HepG2 (cell line): ENCODE measurements at regions not wholly inside any gene's neighbourhood (a gene's known extent, or its start where the extent isn't known, plus 50 kb on each side); places are given as distances from the start of the nearest gene placed in this dataset.

Source experiments
- ATAC-seq: fragments of 200-7000 bp; cut with Tn5 transposase; 3 replicates; pipeline ENCODE4 v1.9.1; 2020; ENCODE audit warnings: mild to moderate bottlenecking, moderate library complexity
- BruUV-seq: library from RNA; stranded (reverse); fragments of 400-500 nt; replicated peaks from 2 replicates; lab custom pipeline; 2021; lab: Mats Ljungman, UMichigan
- CTCF ChIA-PET: fragments of 300-600 bp; formaldehyde crosslinking; extraction: SDS; loops from one replicate; lab custom pipeline; 2021; ENCODE audit warnings: low total read pairs, inconsistent platforms, low intra/inter-chr PET ratio; lab: Yijun Ruan, JAX
- POLR2A ChIA-PET: fragments of 350-600 bp; sonication (Branson Sonifier 250); formaldehyde crosslinking; loops from one replicate; lab custom pipeline; 2020; ENCODE audit warnings: antibody characterized with exemption, inconsistent platforms; lab: Yijun Ruan, JAX
- DNase-seq: peaks from one replicate; pipeline ENCODE4 v3.0.0-alpha.2; 2015; ENCODE audit warnings: low spot score
- FAIRE-seq: peaks from 3 replicates; lab custom pipeline; 2011; peaks lifted over from hg19 to GRCh38; lab: Jason Lieb, UNC
- H2AFZ ChIP-seq: one replicate; pipeline ENCODE4 v1.6.1; 2011; ENCODE audit warnings: low read length, inconsistent platforms
- H3K27ac ChIP-seq: fragments of 300-600 bp; 3 replicates; pipeline ENCODE4 v1.8.0; 2011; ENCODE audit warnings: mixed run types, mild to moderate bottlenecking, mixed read lengths, low read length, inconsistent platforms; ENCODE audit not compliant: insufficient read depth; ENCODE audit errors: extremely low read length
- H3K27me3 ChIP-seq, 2 experiments: fragments of 200-600 bp in 1 of 2; 2 replicates in 1 of 2; 3 replicates in 1 of 2; pipeline versions ENCODE4 v1.6.0 to v1.8.0; 2011; ENCODE audit warnings: low read length in 2 of 2, mild to moderate bottlenecking in 2 of 2, moderate library complexity in 2 of 2, inconsistent platforms in 1 of 2; ENCODE audit not compliant: insufficient read depth in 2 of 2, control insufficient read depth in 1 of 2
- H3K36me3 ChIP-seq, 2 experiments: fragments of 200-600 bp in 1 of 2; replicated peaks in 1 of 2; 2 replicates in 1 of 2; 3 replicates in 1 of 2; pipeline versions ENCODE4 v1.5.1 to v1.8.0; 2011; ENCODE audit warnings: low read length in 2 of 2, inconsistent platforms in 1 of 2; ENCODE audit not compliant: insufficient read depth in 2 of 2, control insufficient read depth in 1 of 2
- H3K4me1 ChIP-seq: 2 replicates; pipeline ENCODE4 v1.5.1; 2012; ENCODE audit warnings: low read length, inconsistent platforms; ENCODE audit not compliant: insufficient read depth
- H3K4me2 ChIP-seq: 2 replicates; pipeline ENCODE4 v1.6.0; 2011; ENCODE audit warnings: low read depth, low read length, inconsistent platforms
- H3K4me3 ChIP-seq, 3 experiments: fragments of 200-600 bp in 1 of 3; sonication (generic), shearing (Covaris generic) in 1 of 3; replicated peaks in 1 of 3; 2 replicates each; pipeline ENCODE4 v1.5.1; 2011 to 2016; ENCODE audit warnings: low read length in 3 of 3, inconsistent platforms in 2 of 3, low read depth in 2 of 3, mild to moderate bottlenecking in 2 of 3, control low read depth in 1 of 3, mixed read lengths in 1 of 3; ENCODE audit not compliant: insufficient read depth in 1 of 3
- H3K79me2 ChIP-seq: one replicate; pipeline ENCODE4 v1.6.1; 2011; ENCODE audit warnings: low read length, inconsistent platforms; ENCODE audit not compliant: insufficient read depth
- H3K9ac ChIP-seq: 2 replicates; pipeline ENCODE4 v1.6.0; 2011; ENCODE audit warnings: mild to moderate bottlenecking, low read depth, low read length, inconsistent platforms; ENCODE audit not compliant: insufficient read depth
- H3K9me3 ChIP-seq: 2 replicates; pipeline ENCODE4 v1.5.1; 2012; ENCODE audit warnings: mild to moderate bottlenecking, low read length
- H4K20me1 ChIP-seq: 2 replicates; pipeline ENCODE4 v1.6.0; 2011; ENCODE audit warnings: inconsistent platforms, mild to moderate bottlenecking, low read length, moderate library complexity; ENCODE audit not compliant: insufficient read depth
- MIER3 ChIP-seq: IDR thresholded peaks from 2 replicates; pipeline ENCODE4 v1.6.1; 2016; ENCODE audit warnings: missing compliant biosample characterization, borderline replicate concordance
- TCF12 ChIP-seq, 2 experiments: fragments of 450-650 bp in 1 of 2; sonication (generic) in 1 of 2; formaldehyde crosslinking in 1 of 2; IDR thresholded peaks; 2 replicates each; pipeline versions ENCODE4 v1.6.1 to v1.8.0; 2017 to 2022; ENCODE audit warnings: antibody characterized with exemption in 1 of 2, mild to moderate bottlenecking in 1 of 2, missing genetic modification reagents in 1 of 2, moderate library complexity in 1 of 2
- ZNF343 ChIP-seq: sonication (generic); formaldehyde crosslinking; IDR thresholded peaks from 2 replicates; pipeline ENCODE4 v1.4.0; 2020; ENCODE audit warnings: mild to moderate bottlenecking, missing genetic modification reagents
- ZNF543 ChIP-seq: sonication (generic); formaldehyde crosslinking; IDR thresholded peaks from 2 replicates; pipeline ENCODE4 v1.4.0; 2020; ENCODE audit warnings: mild to moderate bottlenecking, missing genetic modification reagents
- ZNF615 ChIP-seq: sonication (generic); formaldehyde crosslinking; IDR thresholded peaks from 2 replicates; pipeline ENCODE4 v1.5.0; 2020; ENCODE audit warnings: mild to moderate bottlenecking, missing genetic modification reagents, borderline replicate concordance
- ZNF747 ChIP-seq: sonication (generic); formaldehyde crosslinking; IDR thresholded peaks from 2 replicates; pipeline ENCODE4 v1.8.1; 2023; ENCODE audit warnings: missing genetic modification reagents, mild to moderate bottlenecking, borderline replicate concordance
- WGBS: methylation state at CpG from one replicate; pipeline ENCODE4 v1.1.6; 2017; ENCODE audit warnings: low lambda C conversion rate; 5-methylcytosine and 5-hydroxymethylcytosine counted together
- in situ Hi-C: cut with HindIII; loops from 2 replicates; pipeline ENCODE4 v1.10.0; 2017; ENCODE audit warnings: low pct_unique_long_range_greater_than_20kb; ENCODE audit not compliant: extremely low pct_ligation_motif_present
- intact Hi-C: fragments of 100-400 bp; cut with micrococcal nuclease; formaldehyde crosslinking; loops from one replicate; pipeline ENCODE4 v1.10.0; 2022; ENCODE audit not compliant: unreplicated experiment
- TF ChIP-seq, protein P1 (sequence below): sonication (generic); formaldehyde crosslinking; IDR thresholded peaks from 2 replicates; pipeline ENCODE4 v1.5.0; 2020; ENCODE audit warnings: mild to moderate bottlenecking, missing genetic modification reagents, borderline replicate concordance

DNA sequence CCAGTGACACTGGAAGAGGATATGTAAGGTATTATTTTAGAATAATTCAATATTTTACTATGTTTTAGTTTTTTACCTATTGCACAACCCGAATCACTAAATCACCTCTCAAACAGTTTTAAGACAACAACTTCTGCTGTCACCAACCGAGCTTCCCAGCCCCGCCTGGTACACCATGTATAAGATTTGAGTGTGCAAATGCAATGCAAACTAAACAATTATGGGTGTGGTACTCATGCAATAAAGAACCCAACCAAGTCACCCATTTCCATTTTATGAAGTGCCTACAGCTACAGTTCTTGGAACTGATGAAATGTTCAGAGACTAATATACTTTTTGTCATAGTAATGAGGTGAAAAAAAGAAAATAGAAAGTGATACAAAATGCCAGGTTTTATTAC lies 256.2 kb downstream of the TAFA4 start:
- no peak overlapping the region for H2AFZ ChIP-seq
- in situ Hi-C loops (no loop called here), intact Hi-C loops (no loop called here)
- no peak overlapping the region for H3K27ac ChIP-seq
- ATAC-seq (no peak), DNase-seq (no peak), FAIRE-seq (no peak)
- H3K27me3 ChIP-seq: no peaks in the 10 kb centered on the region
- H3K4me1 ChIP-seq: no peaks in the 10 kb centered on the region
- no peak overlapping the region for H3K4me2 ChIP-seq
- H3K9me3 ChIP-seq: no peaks in the 10 kb centered on the region
- TF ChIP-seq ZNF615 (CRISPR knock-in tag) (no peak), TCF12 (IDR thresholded peaks at IDR 0.05) (no peak), TCF12 (CRISPR knock-in tag; IDR thresholded peaks at IDR 0.05) (no peak), MIER3 (CRISPR knock-in tag) (no peak), ZNF343 (CRISPR knock-in tag) (no peak), ZNF543 (CRISPR knock-in tag) (no peak), ZNF747 (no peak)
- TF ChIP-seq, protein P1, sequence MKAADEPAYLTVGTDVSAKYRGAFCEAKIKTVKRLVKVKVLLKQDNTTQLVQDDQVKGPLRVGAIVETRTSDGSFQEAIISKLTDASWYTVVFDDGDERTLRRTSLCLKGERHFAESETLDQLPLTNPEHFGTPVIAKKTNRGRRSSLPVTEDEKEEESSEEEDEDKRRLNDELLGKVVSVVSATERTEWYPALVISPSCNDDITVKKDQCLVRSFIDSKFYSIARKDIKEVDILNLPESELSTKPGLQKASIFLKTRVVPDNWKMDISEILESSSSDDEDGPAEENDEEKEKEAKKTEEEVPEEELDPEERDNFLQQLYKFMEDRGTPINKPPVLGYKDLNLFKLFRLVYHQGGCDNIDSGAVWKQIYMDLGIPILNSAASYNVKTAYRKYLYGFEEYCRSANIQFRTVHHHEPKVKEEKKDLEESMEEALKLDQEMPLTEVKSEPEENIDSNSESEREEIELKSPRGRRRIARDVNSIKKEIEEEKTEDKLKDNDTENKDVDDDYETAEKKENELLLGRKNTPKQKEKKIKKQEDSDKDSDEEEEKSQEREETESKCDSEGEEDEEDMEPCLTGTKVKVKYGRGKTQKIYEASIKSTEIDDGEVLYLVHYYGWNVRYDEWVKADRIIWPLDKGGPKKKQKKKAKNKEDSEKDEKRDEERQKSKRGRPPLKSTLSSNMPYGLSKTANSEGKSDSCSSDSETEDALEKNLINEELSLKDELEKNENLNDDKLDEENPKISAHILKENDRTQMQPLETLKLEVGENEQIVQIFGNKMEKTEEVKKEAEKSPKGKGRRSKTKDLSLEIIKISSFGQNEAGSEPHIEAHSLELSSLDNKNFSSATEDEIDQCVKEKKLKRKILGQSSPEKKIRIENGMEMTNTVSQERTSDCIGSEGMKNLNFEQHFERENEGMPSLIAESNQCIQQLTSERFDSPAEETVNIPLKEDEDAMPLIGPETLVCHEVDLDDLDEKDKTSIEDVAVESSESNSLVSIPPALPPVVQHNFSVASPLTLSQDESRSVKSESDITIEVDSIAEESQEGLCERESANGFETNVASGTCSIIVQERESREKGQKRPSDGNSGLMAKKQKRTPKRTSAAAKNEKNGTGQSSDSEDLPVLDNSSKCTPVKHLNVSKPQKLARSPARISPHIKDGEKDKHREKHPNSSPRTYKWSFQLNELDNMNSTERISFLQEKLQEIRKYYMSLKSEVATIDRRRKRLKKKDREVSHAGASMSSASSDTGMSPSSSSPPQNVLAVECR (CRISPR knock-in tag): no peak
- no TSS peak for BruUV-seq
- H3K79me2 ChIP-seq: no peaks in the 10 kb centered on the region
- no peaks in the 10 kb centered on the region for H4K20me1 ChIP-seq
- POLR2A ChIA-PET: no interaction called here
- no peaks in the 10 kb centered on the region for H3K36me3 ChIP-seq
- no peak overlapping the region for H3K9ac ChIP-seq
- no peak overlapping the region for H3K4me3 ChIP-seq
- WGBS: 0% methylated on average over 3 of the region's 3 CpGs
- CTCF ChIA-PET: no interaction called here
